WTC11 (cell line): ENCODE measurements at regions not wholly inside any gene's neighbourhood (a gene's known extent, or its start where the extent isn't known, plus 50 kb on each side); places are given as distances from the start of the nearest gene placed in this dataset.

Experiments
- ELF4 ChIP-seq: sonication (generic); formaldehyde crosslinking; IDR thresholded peaks from 2 replicates; pipeline ENCODE4 v1.8.1; 2022; ENCODE audit warnings: low read depth, mild to moderate bottlenecking, moderate library complexity, missing genetic modification reagents
- FOXJ3 ChIP-seq: sonication (generic); formaldehyde crosslinking; IDR thresholded peaks from 2 replicates; pipeline ENCODE4 v1.9.0; 2021; ENCODE audit warnings: missing genetic modification reagents, mild to moderate bottlenecking, borderline replicate concordance
- NR2C2 ChIP-seq: sonication (generic); formaldehyde crosslinking; IDR thresholded peaks from 2 replicates; pipeline ENCODE4 v1.8.0; 2022; ENCODE audit warnings: mild to moderate bottlenecking, missing genetic modification reagents
- TEAD4 ChIP-seq: sonication (generic); formaldehyde crosslinking; IDR thresholded peaks from 2 replicates; pipeline ENCODE4 v1.8.0; 2022; ENCODE audit warnings: mild to moderate bottlenecking, missing genetic modification reagents
- TF ChIP-seq, protein P1 (sequence below): fragments of 200-600 bp; IDR thresholded peaks from 2 replicates; pipeline ENCODE4 v1.8.0; 2022; ENCODE audit warnings: antibody characterized with exemption
- TF ChIP-seq, protein P2 (sequence below): sonication (generic); formaldehyde crosslinking; IDR thresholded peaks from 2 replicates; pipeline ENCODE4 v1.8.0; 2022; ENCODE audit warnings: mild to moderate bottlenecking, missing genetic modification reagents

DNA sequence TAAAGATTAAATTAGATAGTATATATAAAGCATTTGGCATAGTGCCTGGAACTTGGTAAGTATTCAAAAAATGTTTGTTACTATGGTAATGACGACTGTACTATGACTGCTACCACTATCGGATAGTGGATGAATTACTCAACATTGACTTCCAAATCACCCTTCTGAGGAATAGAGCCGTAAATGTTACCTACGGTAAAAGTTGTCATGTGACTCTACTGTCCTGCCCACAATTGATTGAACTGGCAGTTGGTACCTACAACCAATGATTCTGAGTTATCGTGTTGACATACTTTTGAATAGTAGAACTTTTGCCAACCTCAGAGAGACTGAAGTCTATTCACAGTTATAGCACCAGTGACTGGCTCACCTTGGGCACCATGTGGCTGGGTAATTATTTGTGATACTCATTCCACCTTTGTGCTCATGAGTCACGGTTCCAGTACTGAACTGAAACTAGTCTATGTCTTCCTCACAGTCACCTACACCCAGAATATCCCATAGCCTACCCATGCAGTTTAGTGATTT, 185.5 kb upstream of the PITX2 start:
- TF ChIP-seq FOXJ3 (no peak), TEAD4 (no peak), NR2C2 (no peak), ELF4 (CRISPR knock-in tag) (no peak)
- TF ChIP-seq, protein P1, sequence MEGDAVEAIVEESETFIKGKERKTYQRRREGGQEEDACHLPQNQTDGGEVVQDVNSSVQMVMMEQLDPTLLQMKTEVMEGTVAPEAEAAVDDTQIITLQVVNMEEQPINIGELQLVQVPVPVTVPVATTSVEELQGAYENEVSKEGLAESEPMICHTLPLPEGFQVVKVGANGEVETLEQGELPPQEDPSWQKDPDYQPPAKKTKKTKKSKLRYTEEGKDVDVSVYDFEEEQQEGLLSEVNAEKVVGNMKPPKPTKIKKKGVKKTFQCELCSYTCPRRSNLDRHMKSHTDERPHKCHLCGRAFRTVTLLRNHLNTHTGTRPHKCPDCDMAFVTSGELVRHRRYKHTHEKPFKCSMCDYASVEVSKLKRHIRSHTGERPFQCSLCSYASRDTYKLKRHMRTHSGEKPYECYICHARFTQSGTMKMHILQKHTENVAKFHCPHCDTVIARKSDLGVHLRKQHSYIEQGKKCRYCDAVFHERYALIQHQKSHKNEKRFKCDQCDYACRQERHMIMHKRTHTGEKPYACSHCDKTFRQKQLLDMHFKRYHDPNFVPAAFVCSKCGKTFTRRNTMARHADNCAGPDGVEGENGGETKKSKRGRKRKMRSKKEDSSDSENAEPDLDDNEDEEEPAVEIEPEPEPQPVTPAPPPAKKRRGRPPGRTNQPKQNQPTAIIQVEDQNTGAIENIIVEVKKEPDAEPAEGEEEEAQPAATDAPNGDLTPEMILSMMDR = no peak
- TF ChIP-seq, protein P2, sequence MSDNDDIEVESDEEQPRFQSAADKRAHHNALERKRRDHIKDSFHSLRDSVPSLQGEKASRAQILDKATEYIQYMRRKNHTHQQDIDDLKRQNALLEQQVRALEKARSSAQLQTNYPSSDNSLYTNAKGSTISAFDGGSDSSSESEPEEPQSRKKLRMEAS = no peak
